ENCODE measurements at regions not wholly inside any gene's neighbourhood (a gene's known extent, or its start where the extent isn't known, plus 50 kb on each side); places are given as distances from the start of the nearest gene placed in this dataset.
"Not testable (repeated sequence)": the region's sequence is repeated elsewhere in the genome, so short reads cannot be mapped to it uniquely, and the experiment has no call there.

DNA sequence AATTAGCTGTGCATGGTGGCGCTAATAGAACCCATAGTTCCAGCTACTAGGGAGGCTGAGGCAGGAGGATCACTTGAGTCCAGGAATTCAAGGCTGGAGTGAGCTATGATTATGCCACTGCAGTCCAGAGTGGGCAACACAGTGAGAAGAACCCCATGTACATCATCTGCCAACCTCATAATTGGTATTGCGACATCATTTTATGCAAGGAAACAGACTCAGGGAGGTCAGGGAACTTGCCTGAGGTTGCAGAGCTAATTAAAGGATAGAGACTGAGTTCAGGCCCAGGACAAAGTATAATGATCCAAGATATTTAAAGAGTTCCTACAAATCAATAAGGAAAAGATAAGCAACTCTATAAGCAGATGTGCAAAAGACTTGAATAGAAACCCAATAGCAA is 178.1 kb upstream of the TUBA3C start:
- TF ChIP-seq POLR2A (IDR thresholded peaks at IDR 0.05), result not testable (repeated sequence)
- TF ChIP-seq, protein P1, sequence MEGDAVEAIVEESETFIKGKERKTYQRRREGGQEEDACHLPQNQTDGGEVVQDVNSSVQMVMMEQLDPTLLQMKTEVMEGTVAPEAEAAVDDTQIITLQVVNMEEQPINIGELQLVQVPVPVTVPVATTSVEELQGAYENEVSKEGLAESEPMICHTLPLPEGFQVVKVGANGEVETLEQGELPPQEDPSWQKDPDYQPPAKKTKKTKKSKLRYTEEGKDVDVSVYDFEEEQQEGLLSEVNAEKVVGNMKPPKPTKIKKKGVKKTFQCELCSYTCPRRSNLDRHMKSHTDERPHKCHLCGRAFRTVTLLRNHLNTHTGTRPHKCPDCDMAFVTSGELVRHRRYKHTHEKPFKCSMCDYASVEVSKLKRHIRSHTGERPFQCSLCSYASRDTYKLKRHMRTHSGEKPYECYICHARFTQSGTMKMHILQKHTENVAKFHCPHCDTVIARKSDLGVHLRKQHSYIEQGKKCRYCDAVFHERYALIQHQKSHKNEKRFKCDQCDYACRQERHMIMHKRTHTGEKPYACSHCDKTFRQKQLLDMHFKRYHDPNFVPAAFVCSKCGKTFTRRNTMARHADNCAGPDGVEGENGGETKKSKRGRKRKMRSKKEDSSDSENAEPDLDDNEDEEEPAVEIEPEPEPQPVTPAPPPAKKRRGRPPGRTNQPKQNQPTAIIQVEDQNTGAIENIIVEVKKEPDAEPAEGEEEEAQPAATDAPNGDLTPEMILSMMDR (IDR thresholded peaks at IDR 0.05), result not testable (repeated sequence)
